K562 (cell line): ENCODE measurements at regions not wholly inside any gene's neighbourhood (a gene's known extent, or its start where the extent isn't known, plus 50 kb on each side); places are given as distances from the start of the nearest gene placed in this dataset.

Source experiments
- ATAC-seq: fragments of 200-7000 bp; cut with Tn5 transposase; 3 replicates; pipeline ENCODE4 v1.9.1; 2020; ENCODE audit warnings: moderate library complexity
- BruUV-seq: library from RNA; stranded (reverse); fragments of 400-500 nt; replicated peaks from 2 replicates; lab custom pipeline; 2021; lab: Mats Ljungman, UMichigan
- CTCF ChIA-PET: fragments of 300-600 bp; formaldehyde crosslinking; extraction: SDS; loops from one replicate; lab custom pipeline; 2021; ENCODE audit warnings: low intra/inter-chr PET ratio; lab: Yijun Ruan, JAX
- POLR2A ChIA-PET: fragments of 300-600, 350-650 bp; sonication (Branson Sonifier 250); formaldehyde crosslinking; extraction: SDS; loops from one replicate; lab custom pipeline; 2021; ENCODE audit warnings: antibody characterized with exemption, inconsistent platforms; lab: Yijun Ruan, JAX
- DNase-seq, 4 experiments: peaks; one replicate each; pipeline versions ENCODE4 v3.0.0 to v3.0.0-alpha.2; 2011 to 2018; ENCODE audit warnings: low spot score in 3 of 4, mixed read lengths in 3 of 4; ENCODE audit errors: extremely low read depth in 1 of 4
- FAIRE-seq: peaks from 2 replicates; lab custom pipeline; 2011; peaks lifted over from hg19 to GRCh38; lab: Jason Lieb, UNC
- H2AFZ ChIP-seq: 2 replicates; pipeline ENCODE4 v1.6.0; 2011; ENCODE audit warnings: low read depth, low read length, control low read depth, inconsistent platforms
- H3K27ac ChIP-seq: fragments of 200-600 bp; 3 replicates; pipeline ENCODE4 v1.8.0; 2011; ENCODE audit warnings: low read depth, mild to moderate bottlenecking, control low read depth, inconsistent platforms, low read length, moderate library complexity, mixed read lengths; ENCODE audit errors: extremely low read depth
- H3K27me3 ChIP-seq, 2 experiments: fragments of 300-600 bp in 1 of 2; 2 replicates in 1 of 2; 3 replicates in 1 of 2; pipeline versions ENCODE4 v1.6.0 to v1.8.0; 2011; ENCODE audit warnings: inconsistent platforms in 2 of 2, low read length in 2 of 2, mild to moderate bottlenecking in 1 of 2, mixed read lengths in 1 of 2, moderate library complexity in 1 of 2; ENCODE audit not compliant: control insufficient read depth in 2 of 2, insufficient read depth in 2 of 2
- H3K36me3 ChIP-seq: fragments of 300-600 bp; 3 replicates; pipeline ENCODE4 v1.8.0; 2011; ENCODE audit warnings: mild to moderate bottlenecking, low read length, inconsistent platforms; ENCODE audit not compliant: control insufficient read depth, insufficient read depth
- H3K4me1 ChIP-seq, 2 experiments: fragments of 200-600 bp in 1 of 2; replicated peaks in 1 of 2; 2 replicates in 1 of 2; 3 replicates in 1 of 2; pipeline versions ENCODE4 v1.5.1 to v1.8.0; 2011; ENCODE audit warnings: inconsistent platforms in 2 of 2, low read length in 2 of 2, mild to moderate bottlenecking in 1 of 2, mixed read lengths in 1 of 2, moderate library complexity in 1 of 2; ENCODE audit not compliant: control insufficient read depth in 2 of 2, insufficient read depth in 2 of 2
- H3K4me2 ChIP-seq: 2 replicates; pipeline ENCODE4 v1.6.1; 2011; ENCODE audit warnings: low read length, control low read depth, inconsistent platforms, mixed read lengths; ENCODE audit not compliant: insufficient read depth
- H3K4me3 ChIP-seq: fragments of 200-600 bp; sonication (generic), shearing (Covaris generic); 2 replicates; pipeline ENCODE4 v1.5.1; 2016; ENCODE audit warnings: control low read depth, inconsistent platforms
- H3K79me2 ChIP-seq: fragments of 200-600 bp; 3 replicates; pipeline ENCODE4 v1.8.0; 2011; ENCODE audit warnings: low read length, inconsistent platforms; ENCODE audit not compliant: control insufficient read depth, insufficient read depth
- H3K9ac ChIP-seq, 2 experiments: 2 replicates each; pipeline versions ENCODE4 v1.6.0 to v1.6.1; 2011; ENCODE audit warnings: low read depth in 2 of 2, low read length in 2 of 2, control low read depth in 1 of 2, inconsistent platforms in 1 of 2, mild to moderate bottlenecking in 1 of 2, mixed read lengths in 1 of 2; ENCODE audit not compliant: insufficient read depth in 1 of 2
- H3K9me1 ChIP-seq: one replicate; pipeline ENCODE4 v1.6.0; 2011; ENCODE audit warnings: inconsistent platforms, mild to moderate bottlenecking, low read length, moderate library complexity; ENCODE audit not compliant: control insufficient read depth, insufficient read depth
- H3K9me3 ChIP-seq: replicated peaks from 2 replicates; pipeline ENCODE4 v1.5.1; 2011; ENCODE audit warnings: low read depth, low read length, inconsistent platforms; ENCODE audit not compliant: control insufficient read depth, insufficient read depth
- H4K20me1 ChIP-seq: replicated peaks from 2 replicates; pipeline ENCODE4 v1.6.1; 2011; ENCODE audit warnings: low read length, inconsistent platforms, mixed read lengths; ENCODE audit not compliant: control insufficient read depth, insufficient read depth
- E2F6 ChIP-seq, 2 experiments: IDR thresholded peaks; 2 replicates each; pipeline ENCODE4 v1.6.1; 2011; ENCODE audit warnings: borderline replicate concordance in 1 of 2, control low read depth in 1 of 2, low read depth in 1 of 2, low read length in 1 of 2, mild to moderate bottlenecking in 1 of 2, mixed read lengths in 1 of 2, moderate library complexity in 1 of 2; ENCODE audit not compliant: insufficient read depth in 1 of 2, insufficient read length in 1 of 2, poor library complexity in 1 of 2, severe bottlenecking in 1 of 2; ENCODE audit errors: extremely low read depth in 1 of 2
- SFPQ ChIP-seq: fragments of 200-400 bp; formaldehyde crosslinking; IDR thresholded peaks from 2 replicates; pipeline ENCODE4 v1.6.1; 2017; ENCODE audit warnings: mild to moderate bottlenecking, low read depth, low read length, moderate library complexity
- TAF7 ChIP-seq: fragments of 450-650 bp; IDR thresholded peaks from 2 replicates; pipeline ENCODE4 v1.6.1; 2016; ENCODE audit warnings: missing genetic modification characterization, missing compliant biosample characterization
- ZC3H11A ChIP-seq: IDR thresholded peaks from 2 replicates; pipeline ENCODE4 v1.6.1; 2012; ENCODE audit warnings: low read depth, low read length, improper control_type of control experiment
- ZNF592 ChIP-seq: fragments of 450-650 bp; IDR thresholded peaks from 2 replicates; pipeline ENCODE4 v1.6.1; 2017; ENCODE audit warnings: antibody characterized with exemption, mild to moderate bottlenecking
- WGBS: fragments of 100-300 bp; shearing (Covaris generic); methylation state at CpG from one replicate; pipeline ENCODE4 v1.1.6; 2016; ENCODE audit warnings: low coverage, mixed read lengths; ENCODE audit not compliant: insufficient coverage; ENCODE audit errors: missing lambda C conversion rate; 5-methylcytosine and 5-hydroxymethylcytosine counted together
- in situ Hi-C: fragments of 300-500 bp; cut with MboI; formaldehyde crosslinking; loops from 4 replicates; pipeline ENCODE4 v1.15.0; 2018; ENCODE audit warnings: inconsistent platforms, mixed read lengths
- intact Hi-C: fragments of 100-400 bp; cut with micrococcal nuclease; formaldehyde crosslinking; loops from 2 replicates; pipeline ENCODE4 v1.14.2; 2022

- no peaks in the 10 kb centered on the region for H3K79me2 ChIP-seq
- TF ChIP-seq E2F6 (IDR thresholded peaks at IDR 0.05; ENCODE audit: borderline replicate concordance in 1 of 2, extremely low read depth in 1 of 2, insufficient read depth in 1 of 2, insufficient read length in 1 of 2, low read depth in 1 of 2, low read length in 1 of 2, poor library complexity in 1 of 2, severe bottlenecking in 1 of 2) (no peak), TAF7 (tag) (no peak), SFPQ (no peak), ZNF592 (no peak), ZC3H11A (no peak)
- no peaks in the 10 kb centered on the region for H3K27me3 ChIP-seq
- H3K9me1 ChIP-seq = no peaks in the 10 kb centered on the region
- ATAC-seq (no peak), DNase-seq (no peak), FAIRE-seq (no peak)
- no peak overlapping the region for H2AFZ ChIP-seq
- H3K4me1 ChIP-seq = no peaks in the 10 kb centered on the region
- H3K4me2 ChIP-seq = no peak overlapping the region
- H3K9me3 ChIP-seq = no peaks in the 10 kb centered on the region
- intact Hi-C loops = no loop called here
- H3K36me3 ChIP-seq = no peaks in the 10 kb centered on the region
- ChIA-PET POLR2A (no interaction called here), CTCF (no interaction called here)
- no peak overlapping the region for H3K4me3 ChIP-seq
- H3K9ac ChIP-seq = no peak overlapping the region
- no peaks in the 10 kb centered on the region for H4K20me1 ChIP-seq
- no peak overlapping the region for H3K27ac ChIP-seq
- WGBS = 0% methylated on average over 1 of the region's 1 CpG
- no TSS peak for BruUV-seq
- in situ Hi-C loops = no loop called here
These were observed 473.8 kb upstream of the PTCHD4 start for GRCh38 chr6:48584846-48585245.
